GM21528 (cell line): ENCODE measurements at regions not wholly inside any gene's neighbourhood (a gene's known extent, or its start where the extent isn't known, plus 50 kb on each side); places are given as distances from the start of the nearest gene placed in this dataset.

ENCODE experiments used
- ATAC-seq: cut with Tn5 transposase; IDR thresholded peaks from one replicate; pipeline ENCODE4 v1.9.1; 2021; ENCODE audit warnings: mild to moderate bottlenecking, moderate library complexity; ENCODE audit not compliant: unreplicated experiment, low FRiP score

DNA sequence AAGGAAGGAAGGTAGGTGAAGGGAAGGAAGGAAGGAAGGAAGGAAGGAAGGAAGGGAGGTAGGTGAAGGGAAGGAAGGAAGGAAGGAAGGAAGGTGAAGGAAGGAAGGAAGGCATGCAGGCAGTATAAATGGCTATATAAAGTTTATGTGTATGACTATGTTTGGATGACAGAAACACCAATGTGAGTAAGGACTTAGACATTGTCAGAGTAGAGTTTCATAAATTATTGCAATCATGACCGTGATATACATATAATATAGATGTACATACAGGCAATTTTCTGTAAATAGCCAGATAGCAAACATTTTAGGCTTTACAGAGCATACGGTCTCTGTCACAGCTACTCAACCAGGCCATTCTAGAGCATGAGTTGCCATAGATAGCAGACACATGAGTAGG, 133.8 kb upstream of the AKR1E2 start:
- ATAC-seq: no peak

DNA sequence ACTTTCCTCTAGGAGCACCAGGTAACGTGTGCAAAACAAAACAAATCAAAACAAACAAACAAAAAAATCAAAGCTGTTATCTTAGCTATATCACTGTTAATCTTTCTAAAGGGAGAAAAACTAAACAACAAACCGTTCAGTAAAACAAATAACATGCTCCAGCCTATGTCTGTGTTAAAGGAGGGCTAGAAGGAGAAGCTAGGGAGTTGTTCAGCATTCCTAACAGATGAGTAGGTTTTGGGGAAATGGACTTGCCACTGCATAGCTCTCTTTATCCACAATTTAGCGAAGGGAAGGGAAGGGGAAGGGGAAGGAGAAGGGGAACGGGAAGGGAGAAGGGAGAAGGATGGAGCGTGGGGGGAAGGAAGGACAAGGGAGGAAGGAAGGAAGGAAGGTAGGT, 134.2 kb upstream of the AKR1E2 start:
- no peak for ATAC-seq

DNA sequence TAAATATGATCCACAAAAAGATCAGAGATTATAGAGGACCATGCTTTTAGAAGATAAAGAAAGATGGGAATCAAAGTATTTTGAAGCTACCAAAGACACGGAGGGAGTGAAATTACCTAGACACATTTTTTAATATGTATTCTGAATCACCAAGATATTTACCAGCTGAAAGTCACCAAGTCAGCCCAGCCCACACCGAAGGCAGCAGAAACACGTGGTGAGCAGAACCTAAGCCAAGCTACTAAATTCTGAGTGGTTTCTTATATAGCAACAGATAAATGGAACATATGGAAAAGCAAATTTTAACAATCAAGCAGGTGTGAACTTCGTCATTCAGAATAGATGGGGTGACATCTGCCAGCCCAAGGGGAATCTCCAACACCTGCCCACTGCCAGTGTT, 134.7 kb upstream of the AKR1E2 start:
- no peak for ATAC-seq

DNA sequence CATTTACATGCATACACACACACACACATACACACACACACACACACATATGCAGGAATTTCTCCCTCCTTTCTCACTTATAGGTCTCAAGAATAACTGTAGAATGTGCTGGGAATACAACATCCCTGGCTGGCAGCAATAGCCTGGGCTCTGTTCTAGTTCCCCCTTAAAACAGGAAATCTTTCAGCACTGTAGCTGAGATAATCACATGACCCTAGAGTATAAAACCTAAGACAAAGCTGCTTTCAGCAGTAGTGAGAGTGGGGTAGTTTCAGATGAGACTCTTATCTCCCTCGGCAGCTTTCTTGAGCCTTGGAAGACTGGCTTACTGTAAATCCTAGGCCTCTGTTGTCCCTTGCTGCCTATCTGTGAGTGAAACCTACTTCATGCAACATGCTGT, 137.4 kb upstream of the AKR1E2 start:
- no peak for ATAC-seq

DNA sequence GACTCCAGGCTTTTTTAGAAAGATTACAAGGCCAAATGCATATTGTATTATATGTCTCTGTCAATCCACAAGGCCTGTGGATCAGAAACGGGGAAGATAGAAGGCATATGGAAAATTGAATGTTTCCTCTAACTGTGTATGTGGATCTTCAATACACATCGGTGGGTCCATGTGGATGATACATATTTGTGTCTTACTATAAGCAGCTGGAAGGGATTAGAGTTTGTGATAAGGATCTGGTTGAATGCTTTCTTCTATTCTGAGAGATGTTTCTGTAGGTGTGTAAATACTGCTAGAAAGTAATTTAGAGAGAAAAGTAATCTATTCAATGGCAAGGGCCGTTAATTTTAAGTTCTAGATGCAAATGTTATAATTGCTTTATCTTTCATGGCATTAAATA, 137.8 kb upstream of the AKR1E2 start:
- ATAC-seq: no peak

DNA sequence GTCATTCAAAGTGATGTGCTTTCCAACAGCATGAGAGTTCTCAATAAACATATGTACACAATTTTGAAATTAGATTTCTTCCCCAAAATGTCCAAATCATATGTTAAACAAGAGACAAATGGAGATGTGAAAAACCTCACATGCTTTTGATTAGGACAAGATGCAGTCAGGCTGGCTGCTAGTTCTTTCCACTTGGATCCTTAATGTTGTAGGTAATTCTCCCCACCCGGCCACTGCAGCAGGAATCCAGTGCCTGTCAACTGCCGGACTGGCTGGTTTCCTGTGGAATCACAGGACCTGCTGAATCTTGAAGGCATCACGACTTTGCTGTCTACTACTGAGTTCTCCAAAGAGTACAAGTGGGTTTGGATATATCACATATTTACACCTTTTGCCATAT, 138.6 kb upstream of the AKR1E2 start:
- no peak for ATAC-seq

DNA sequence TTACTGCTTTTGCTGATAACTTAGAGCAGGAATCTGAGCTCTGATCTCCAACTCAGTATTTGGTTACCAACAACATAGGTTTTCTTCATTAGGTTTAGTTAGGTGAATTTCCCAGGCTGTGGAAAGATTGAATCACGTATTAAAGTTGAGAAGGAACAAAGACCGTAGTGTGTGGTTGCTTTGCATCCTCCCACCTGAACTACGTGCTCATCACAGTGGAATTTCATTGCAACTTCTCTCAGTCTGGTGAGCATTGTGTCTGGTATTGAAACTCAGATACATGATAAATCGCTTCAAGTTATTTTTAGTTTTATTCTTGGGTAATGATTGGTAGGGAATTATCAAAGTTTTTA, 139.4 kb upstream of the AKR1E2 start:
- no peak for ATAC-seq

DNA sequence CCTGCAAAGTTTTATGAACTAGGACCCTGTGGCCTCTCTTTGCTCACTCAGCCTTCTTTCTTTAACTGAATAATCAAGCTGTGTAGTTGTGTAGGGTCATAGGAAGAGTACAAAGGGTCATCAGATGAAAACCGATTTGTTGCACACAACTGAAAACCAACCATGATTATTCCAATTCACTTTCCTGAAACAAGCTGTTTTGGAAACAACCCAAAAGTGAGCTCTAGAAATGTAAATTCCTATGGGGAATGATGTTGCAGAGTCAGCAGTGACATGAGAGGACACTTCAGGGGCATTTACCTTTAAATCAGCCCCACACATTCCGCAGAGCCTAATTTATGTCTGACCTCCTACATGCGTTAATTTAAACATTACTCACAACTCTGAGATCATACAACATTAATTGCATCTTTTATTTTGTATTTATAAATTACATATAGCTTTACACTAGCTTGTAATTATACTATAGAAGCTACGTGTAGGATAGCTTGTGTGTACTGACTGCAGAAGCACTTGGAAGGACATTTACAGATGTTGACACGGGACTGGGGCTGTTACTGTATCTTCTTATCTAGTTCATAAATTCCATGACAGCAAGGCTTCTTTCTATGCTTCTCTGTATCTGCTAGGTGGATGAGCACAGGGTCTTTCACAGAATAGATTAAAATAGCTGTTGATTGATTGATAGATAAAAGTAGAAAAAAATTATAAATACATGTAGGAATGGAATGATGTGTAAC, 139.9 kb upstream of the AKR1E2 start:
- no peak for ATAC-seq

DNA sequence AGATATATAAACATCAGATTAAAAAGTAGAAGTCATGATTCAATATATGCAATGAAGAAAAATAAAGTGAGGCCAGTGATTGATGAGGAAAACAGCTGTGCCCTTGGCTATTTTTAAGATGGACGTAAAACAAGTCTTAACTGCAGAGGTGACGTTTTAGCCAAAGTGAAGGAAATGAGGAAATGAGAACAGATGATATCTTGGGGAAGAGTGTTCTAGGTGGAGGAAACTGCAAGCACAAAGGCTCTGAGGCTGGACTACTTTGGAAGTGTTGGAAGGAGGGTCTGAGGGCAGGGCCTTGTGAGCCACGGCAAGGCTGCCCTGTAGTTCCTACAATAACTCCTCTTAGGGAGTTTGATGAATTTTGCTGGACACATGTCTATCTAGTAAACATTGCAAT, 140.5 kb upstream of the AKR1E2 start:
- ATAC-seq: no peak

DNA sequence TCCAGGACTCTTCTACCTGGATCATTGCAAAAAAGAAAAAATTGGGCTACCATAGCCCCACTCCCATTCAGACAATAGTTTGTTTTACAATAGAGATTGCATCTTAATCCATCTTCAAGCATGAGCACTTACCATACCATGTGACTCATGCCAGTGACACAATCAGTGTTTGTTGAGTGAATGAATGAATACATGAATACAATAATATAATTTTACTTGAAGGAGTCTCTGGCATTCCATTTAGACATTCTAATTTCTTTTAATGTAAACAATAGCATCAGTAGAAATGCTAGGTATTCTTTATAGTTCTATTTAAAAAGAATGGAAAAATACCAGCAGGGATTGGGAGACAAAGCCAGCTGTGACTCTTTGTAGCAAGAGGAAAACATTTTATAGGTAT, 141.6 kb upstream of the AKR1E2 start:
- ATAC-seq: no peak

DNA sequence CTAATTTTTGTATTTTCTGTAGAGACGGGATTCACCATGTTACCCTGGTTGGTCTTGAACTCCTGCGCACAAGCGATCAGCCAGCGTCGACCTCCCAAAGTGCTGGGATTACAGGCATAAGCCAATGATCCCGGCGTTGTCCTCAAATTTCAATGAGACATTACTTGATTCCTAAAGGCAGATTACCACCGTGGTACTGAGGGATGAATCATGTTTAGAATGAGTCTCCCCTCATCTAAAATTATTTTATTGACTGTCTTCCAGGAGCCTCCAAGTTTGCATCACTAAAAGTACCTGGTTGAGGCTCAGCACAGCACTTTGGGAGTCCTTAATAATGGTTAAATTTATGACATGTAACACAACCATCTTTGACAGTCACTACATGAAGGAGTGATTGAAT, 142.2 kb upstream of the AKR1E2 start:
- no peak for ATAC-seq

DNA sequence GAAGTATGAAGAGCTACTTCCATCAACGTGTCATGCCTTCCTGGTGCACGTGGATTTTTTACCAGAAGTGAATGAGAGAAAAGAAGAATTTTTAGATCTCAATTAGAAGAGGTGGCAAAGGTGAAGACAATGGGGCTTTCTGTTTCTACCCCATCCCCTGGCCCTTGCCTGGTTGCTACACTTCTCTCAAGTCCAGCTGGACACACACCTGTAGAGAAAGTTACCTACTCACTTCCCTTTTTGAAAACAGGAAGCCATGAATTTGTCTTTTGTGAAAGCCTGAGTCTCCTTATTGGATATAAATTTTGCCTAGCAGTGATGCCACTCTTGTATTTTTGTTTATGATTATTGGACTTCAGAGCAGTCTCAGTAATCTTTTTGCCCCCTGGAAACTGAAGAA, 142.9 kb upstream of the AKR1E2 start:
- ATAC-seq: no peak

DNA sequence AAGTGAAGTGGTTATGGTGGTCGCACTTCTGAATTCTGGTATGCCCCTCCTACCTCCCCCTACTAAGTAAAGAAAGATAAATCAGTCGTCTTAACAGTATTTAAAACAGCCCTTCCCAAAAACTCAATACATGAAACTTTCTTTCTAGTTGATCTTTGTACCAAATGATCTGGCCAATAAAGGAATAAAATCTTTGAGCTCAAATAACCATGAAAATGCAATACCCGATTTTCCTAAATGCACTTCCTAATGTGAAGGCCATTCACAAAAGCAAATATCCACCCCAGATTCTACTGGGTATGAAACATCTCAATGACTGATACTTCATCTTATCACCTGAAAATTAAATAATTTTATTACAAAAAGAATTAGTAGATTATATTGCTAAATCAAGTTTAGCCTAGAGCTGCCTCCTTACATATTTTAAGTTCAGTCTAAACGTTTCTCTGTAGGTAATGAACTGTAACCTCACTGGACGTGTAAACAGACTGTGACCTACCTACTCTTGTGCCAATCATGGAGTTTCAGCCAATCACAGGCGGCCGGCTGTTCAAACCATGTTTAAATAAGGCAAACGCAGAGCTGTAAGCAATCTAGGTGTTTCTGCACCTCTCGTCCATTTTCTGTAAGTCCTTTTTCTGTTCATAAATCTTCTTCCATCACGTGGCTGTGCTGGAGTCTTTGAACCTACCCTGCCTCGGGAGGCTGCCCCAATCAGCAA, 146.9 kb upstream of the AKR1E2 start:
- ATAC-seq: no peak

DNA sequence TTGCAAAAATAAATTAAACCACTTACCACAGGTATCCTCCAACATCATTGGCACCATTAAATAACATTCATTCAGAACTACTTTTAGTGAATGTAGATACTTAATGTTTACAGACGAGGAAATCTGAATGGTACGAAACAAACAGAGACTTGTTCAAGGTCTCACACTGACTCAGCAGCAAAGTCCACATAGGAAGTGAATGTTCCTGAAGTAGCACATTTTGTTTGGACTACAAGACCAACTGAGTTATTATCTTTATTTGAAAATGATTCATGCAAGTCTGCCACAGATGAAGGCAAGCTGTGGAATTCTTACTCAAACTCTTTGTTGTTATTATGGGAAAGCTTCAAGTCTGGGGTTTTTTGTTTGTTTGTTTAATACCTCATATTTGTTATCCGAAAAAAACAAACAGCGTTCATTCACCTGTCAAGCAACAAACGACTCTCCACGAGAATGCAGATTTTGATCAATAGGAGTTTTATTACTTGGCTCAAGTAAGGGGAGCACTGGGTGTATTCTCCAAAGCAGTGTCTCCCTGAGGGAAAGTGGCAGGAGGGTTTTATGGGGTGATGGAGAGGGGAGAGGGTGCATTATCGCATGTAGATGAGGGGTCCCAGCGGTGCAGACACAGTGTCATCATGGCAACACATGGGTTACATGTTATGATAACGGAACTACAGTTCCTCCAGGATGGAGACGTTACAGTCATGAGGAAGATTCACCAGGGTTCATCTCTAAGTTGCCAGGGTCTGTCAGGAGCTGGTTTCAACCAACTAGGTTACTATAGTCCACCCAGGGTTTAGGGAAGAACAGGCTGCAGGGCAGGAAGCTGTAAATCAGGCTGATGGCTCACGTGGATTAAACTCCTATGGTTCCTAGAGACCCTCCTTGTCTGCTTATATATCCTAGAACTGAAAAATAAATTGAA, 147.7 kb upstream of the AKR1E2 start:
- ATAC-seq: no peak

DNA sequence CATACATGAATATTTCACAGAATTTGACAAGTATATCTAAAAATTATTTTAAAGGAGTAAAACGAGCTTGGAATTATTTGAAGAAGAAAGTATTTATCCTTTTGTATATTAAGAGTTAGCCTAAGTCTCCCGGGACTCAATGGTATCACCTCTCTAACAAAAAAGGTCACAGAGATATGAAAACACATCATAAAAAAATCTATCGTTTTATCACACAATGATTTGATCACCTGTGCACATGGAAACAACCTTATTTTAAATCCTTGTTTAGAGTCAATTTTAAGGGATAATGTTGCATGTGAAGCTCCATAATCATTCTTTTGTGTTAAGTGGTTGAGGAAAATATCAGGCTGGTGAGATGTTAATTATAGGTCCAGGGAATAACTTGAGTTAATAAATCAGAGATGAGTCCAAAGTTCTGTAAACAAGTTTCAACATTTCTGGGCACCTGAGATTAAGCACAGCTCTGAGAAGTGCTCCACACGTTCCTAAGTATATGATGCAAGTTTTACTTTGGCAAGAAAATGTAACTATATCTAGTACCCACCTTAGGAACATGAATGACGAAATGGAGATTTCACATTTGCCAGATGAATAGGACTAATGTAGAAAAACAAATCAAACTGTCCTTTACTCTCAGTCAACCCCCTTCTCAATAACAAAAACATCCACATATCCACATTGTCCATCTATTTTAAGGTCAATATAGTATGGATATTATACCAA, 148.5 kb upstream of the AKR1E2 start:
- ATAC-seq: no peak

DNA sequence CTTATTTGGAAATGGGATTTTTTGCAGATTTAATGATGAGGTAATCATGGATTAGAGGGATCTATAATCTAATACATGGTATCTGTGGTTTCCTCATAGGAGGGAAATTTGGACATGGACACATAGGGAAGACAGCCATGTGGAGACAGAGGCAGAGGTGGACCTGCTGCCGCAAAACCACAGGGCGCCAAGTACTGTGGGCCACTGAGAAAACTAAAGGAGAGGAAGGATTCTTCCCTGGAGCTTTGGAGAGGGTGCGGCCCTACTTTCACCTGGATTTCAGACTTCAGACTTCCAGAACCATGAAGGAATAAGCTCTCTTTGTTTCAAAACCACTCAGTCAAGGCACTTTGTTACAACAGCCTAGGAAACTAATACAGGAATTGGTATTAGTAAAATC, 149.4 kb upstream of the AKR1E2 start:
- no peak for ATAC-seq

DNA sequence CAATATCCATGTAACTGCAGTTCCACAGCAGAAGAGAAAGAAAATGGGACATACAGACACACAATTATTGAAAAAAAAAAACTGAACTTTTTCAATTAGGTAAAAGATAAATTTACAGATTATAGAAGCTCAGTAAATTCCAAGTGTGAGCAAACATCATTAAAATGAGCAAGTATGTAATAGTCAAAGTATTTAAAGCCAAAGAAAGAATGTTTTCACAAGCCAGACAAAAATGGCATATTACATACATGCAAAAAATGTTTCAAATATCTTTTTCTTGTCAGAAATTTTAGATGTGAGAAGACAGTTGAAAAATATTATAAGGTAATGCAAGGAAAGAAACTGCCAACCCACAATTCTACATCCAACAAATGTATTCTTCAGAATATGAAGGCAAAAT, 150.2 kb upstream of the AKR1E2 start:
- ATAC-seq: no peak

DNA sequence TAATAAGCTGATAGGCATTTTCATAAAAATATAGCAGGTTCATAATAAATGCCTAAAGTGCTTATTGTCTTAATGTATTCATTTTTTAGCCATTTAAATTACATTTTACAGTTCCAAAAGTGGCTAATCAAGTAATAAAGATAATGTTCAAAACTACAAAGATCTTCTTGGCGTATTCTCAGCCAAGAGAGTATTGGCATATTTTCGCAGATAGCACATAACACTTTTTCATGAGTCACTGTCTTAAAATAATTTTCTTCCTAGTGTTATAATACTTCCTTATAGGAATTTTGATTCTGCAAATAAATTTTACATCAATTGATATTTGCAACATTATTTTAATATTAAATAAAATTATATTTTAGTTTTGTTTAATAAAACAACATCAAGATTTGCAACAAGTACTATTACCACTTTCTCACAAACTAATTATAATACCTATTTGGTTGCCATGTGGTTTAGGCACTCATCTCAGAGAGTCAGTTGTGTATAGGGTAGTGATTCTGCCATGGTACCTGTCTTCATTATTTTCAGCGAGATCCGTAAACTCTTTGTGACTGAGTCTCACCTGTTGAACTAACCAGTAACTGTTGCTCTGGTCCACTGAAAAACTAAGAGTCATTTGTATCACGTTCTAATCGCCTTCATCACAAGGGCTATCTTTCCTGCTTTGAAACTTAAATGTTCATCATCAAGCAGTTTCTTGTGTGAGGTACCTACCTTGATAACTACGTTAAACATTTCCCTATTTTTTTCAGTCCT, 152.5 kb upstream of the AKR1E2 start:
- no peak for ATAC-seq

DNA sequence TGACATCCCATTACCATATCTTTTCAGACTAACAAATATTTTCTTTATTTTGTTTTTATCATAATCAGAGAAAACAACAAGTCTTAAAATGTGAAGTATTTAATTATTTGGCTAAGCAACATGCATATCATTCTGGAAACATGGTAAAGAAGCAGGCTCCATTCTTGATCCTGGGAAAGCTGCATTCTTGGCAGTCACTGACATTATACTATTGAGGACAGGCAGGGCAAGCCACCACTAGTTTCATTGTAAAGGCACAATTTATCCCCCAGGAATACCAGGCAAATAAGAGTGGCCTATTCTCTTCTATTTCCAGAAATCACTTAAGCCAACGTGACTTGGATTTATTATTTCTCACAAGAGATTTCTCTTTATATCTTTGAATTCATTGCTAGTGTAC, 153.8 kb upstream of the AKR1E2 start:
- ATAC-seq: no peak
